ENCODE measurements at regions not wholly inside any gene's neighbourhood (a gene's known extent, or its start where the extent isn't known, plus 50 kb on each side); places are given as distances from the start of the nearest gene placed in this dataset.
A peak's percentile ranks its signal among the peaks of the same experiment; 100 is the strongest.

GRCh38 chr10:6751363-6751762, 171.3 kb upstream of the PRKCQ start:
- TF ChIP-seq CTCF (IDR thresholded peaks at IDR 0.05; ENCODE audit: extremely low read depth in 1 of 2, insufficient read depth in 1 of 2, low read depth in 1 of 2, low read length in 2 of 2), result no peak
- no peak for TF ChIP-seq MYC (IDR thresholded peaks at IDR 0.05; ENCODE audit: low read depth, low read length)
- no peak for TF ChIP-seq EZH2 (IDR thresholded peaks at IDR 0.05; ENCODE audit: borderline replicate concordance, low read depth, low read length, severe bottlenecking)
- no peaks in the 10 kb centered on the region for H3K79me2 ChIP-seq (ENCODE audit: control insufficient read depth, insufficient read depth, low read length)
- no peak overlapping the region for H2AFZ ChIP-seq (ENCODE audit: low read depth, low read length)
- intact Hi-C loops (cut with micrococcal nuclease) (no loop called here), dilution Hi-C loops (cut with MboI; ENCODE audit: extremely low pct_ligation_motif_present, low sequenced_read_pairs) (no loop called here)
- H3K4me1 ChIP-seq (ENCODE audit: control insufficient read depth, extremely low read depth, insufficient read depth, low read length), result peaks cover 24% of the 10 kb centered on the region
- POLR2A ChIA-PET, result interaction anchor here (0.5 kb wide), 1 partner anchor 41 kb away, joined by 6 read pairs; no protein-coding TSS in a partner anchor
- no peak overlapping the region for H3K27ac ChIP-seq (ENCODE audit: insufficient read depth, low read depth, low read length)
- no peaks in the 10 kb centered on the region for H3K27me3 ChIP-seq (ENCODE audit: control insufficient read depth in 2 of 2, insufficient read depth in 2 of 2, low read length in 2 of 2)
- FAIRE-seq (no peak), DNase-seq (ENCODE audit: low read depth, low spot score) (no peak)
- CTCF ChIA-PET, result interaction anchor here (1.5 to 3.9 kb wide), 2 partner anchors 13 to 30 kb away, joined by 4 to 14 read pairs; no protein-coding TSS in a partner anchor
- no peaks in the 10 kb centered on the region for H3K9me1 ChIP-seq (replicated peaks; ENCODE audit: control insufficient read depth, extremely low read depth, insufficient read depth, low read length)
- no peaks in the 10 kb centered on the region for H3K9me3 ChIP-seq (replicated peaks; ENCODE audit: control insufficient read depth, insufficient read depth, low read length)
- H3K36me3 ChIP-seq (ENCODE audit: control insufficient read depth in 2 of 2, extremely low read depth in 1 of 2, insufficient read depth in 2 of 2, low read length in 2 of 2), result no peaks in the 10 kb centered on the region
- H3K4me3 ChIP-seq (replicated peaks in 1 of 3; ENCODE audit: insufficient read depth in 1 of 3, low read depth in 1 of 3, low read length in 3 of 3), result no peak overlapping the region
- no peak overlapping the region for H3K9ac ChIP-seq (replicated peaks; ENCODE audit: extremely low read depth, insufficient read depth, low read length)
- H4K20me1 ChIP-seq (replicated peaks; ENCODE audit: control insufficient read depth, extremely low read depth, insufficient read depth, low read length), result no peaks in the 10 kb centered on the region
- H3K4me2 ChIP-seq (ENCODE audit: insufficient read depth, low read length), result no peak overlapping the region
- BruUV-seq (replicated peaks), result no TSS peak

GRCh38 chr10:6748981-6749635, 169.0 kb upstream of the PRKCQ start:
- Histone ChIP-seq H3K79me2 (ENCODE audit: control insufficient read depth, insufficient read depth, low read length) (no peaks in the 10 kb centered on the region), H3K9me3 (replicated peaks; ENCODE audit: control insufficient read depth, insufficient read depth, low read length) (no peaks in the 10 kb centered on the region), H4K20me1 (replicated peaks; ENCODE audit: control insufficient read depth, extremely low read depth, insufficient read depth, low read length) (no peaks in the 10 kb centered on the region), H3K4me3 (replicated peaks in 1 of 3; ENCODE audit: insufficient read depth in 1 of 3, low read depth in 1 of 3, low read length in 3 of 3) (no peak overlapping the region), H3K4me1 (ENCODE audit: control insufficient read depth, extremely low read depth, insufficient read depth, low read length) (peaks cover 16% of the 10 kb centered on the region), H3K36me3 (ENCODE audit: control insufficient read depth in 2 of 2, extremely low read depth in 1 of 2, insufficient read depth in 2 of 2, low read length in 2 of 2) (no peaks in the 10 kb centered on the region), H3K27ac (ENCODE audit: insufficient read depth, low read depth, low read length) (peak overlapping the region; percentile 42), H3K9me1 (replicated peaks; ENCODE audit: control insufficient read depth, extremely low read depth, insufficient read depth, low read length) (no peaks in the 10 kb centered on the region), H2AFZ (ENCODE audit: low read depth, low read length) (no peak overlapping the region), H3K4me2 (ENCODE audit: insufficient read depth, low read length) (peak overlapping the region; percentile 62), H3K9ac (replicated peaks; ENCODE audit: extremely low read depth, insufficient read depth, low read length) (peak overlapping the region; percentile 8), H3K27me3 (ENCODE audit: control insufficient read depth in 2 of 2, insufficient read depth in 2 of 2, low read length in 2 of 2) (no peaks in the 10 kb centered on the region)
- peak; percentile 59 for DNase-seq (ENCODE audit: low read depth, low spot score)
- ChIA-PET POLR2A (no interaction called here), CTCF (interaction anchor here (1.0 to 3.9 kb wide), 5 partner anchors 8 to 27 kb away, joined by 3 to 14 read pairs (median 4); no protein-coding TSS in a partner anchor)
- TF ChIP-seq JUN (IDR thresholded peaks at IDR 0.05; ENCODE audit: borderline replicate concordance, insufficient read depth, insufficient read length, low read depth), result peak; percentile 43
- TF ChIP-seq POLR2AphosphoS5 (IDR thresholded peaks at IDR 0.05; ENCODE audit: insufficient read depth, low read depth, low read length), result peak; percentile 39
- peak; percentile 32 for TF ChIP-seq GATA2 (IDR thresholded peaks at IDR 0.05; ENCODE audit: insufficient read depth, insufficient read length, low read depth, low read length)
- TF ChIP-seq EZH2 (IDR thresholded peaks at IDR 0.05; ENCODE audit: borderline replicate concordance, low read depth, low read length, severe bottlenecking), result no peak
- peak; percentile 5 for TF ChIP-seq FOS (IDR thresholded peaks at IDR 0.05; ENCODE audit: borderline replicate concordance, insufficient read depth, low read length)
- BruUV-seq (replicated peaks), result no TSS peak
- intact Hi-C loops (cut with micrococcal nuclease) (loop anchor here (1.0 kb wide), 3 partner anchors 8 to 27 kb away; no protein-coding TSS in a partner anchor), dilution Hi-C loops (cut with MboI; ENCODE audit: extremely low pct_ligation_motif_present, low sequenced_read_pairs) (no loop called here)
- FAIRE-seq, result peak; percentile 83
